Occipital lobe (tissue), 1 donor: ENCODE measurements at regions not wholly inside any gene's neighbourhood (a gene's known extent, or its start where the extent isn't known, plus 50 kb on each side); places are given as distances from the start of the nearest gene placed in this dataset.
"Not testable (repeated sequence)": the region's sequence is repeated elsewhere in the genome, so short reads cannot be mapped to it uniquely, and the experiment has no call there.

Experiments used
- DNase-seq: peaks from one replicate; lab custom pipeline; 2025; lab: John Stamatoyannopoulos, UW

GRCh38 chr9:107815782-107816560 lies 326.4 kb upstream of the KLF4 start:
- no peak for DNase-seq

GRCh38 chr9:107813287-107813686 lies 323.7 kb upstream of the KLF4 start:
- no peak for DNase-seq

- no peak for DNase-seq
These were observed 320.9 kb upstream of the KLF4 start for GRCh38 chr9:107810461-107810961.

GRCh38 chr9:107809871-107810460 lies 320.4 kb upstream of the KLF4 start:
- DNase-seq = no peak

DNA sequence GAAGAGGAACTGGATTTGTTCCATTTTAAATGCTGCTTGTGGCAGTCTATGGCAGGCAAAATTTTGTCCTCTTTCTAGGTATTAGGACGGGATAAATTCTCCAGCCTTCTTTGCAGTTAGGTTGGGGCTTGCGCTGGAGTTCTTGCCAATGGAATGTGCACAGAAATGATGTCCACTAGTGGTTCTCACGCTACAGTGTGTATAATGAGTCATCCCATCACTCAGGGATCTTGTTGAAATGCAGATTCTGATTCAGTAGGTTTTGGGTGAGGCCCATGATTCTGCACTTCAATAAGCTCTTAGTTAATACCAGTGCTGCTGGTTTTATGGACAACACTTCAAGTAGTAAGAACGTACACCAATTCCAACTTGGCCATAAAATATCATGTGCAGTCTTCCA lies 317.6 kb upstream of the KLF4 start:
- DNase-seq = no peak

DNA sequence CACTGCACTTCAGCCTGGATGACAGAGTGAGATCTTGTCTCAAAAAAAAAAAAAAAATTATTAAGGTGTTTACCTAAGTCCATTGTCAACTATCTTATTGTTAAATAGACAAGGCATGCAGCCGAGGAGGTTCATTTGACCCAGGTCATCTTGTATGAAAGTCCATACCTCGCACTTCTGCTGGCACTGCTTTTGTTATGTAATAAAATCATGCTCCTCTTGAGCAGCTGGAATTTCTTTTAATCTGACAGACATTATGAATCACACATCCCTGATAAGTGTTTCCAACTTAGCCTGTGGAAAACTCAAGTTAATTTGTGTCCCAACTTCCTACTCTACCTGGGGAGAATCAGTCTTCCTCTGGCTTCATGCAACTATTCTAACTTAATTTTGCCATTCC lies 315.6 kb upstream of the KLF4 start:
- DNase-seq = no peak

DNA sequence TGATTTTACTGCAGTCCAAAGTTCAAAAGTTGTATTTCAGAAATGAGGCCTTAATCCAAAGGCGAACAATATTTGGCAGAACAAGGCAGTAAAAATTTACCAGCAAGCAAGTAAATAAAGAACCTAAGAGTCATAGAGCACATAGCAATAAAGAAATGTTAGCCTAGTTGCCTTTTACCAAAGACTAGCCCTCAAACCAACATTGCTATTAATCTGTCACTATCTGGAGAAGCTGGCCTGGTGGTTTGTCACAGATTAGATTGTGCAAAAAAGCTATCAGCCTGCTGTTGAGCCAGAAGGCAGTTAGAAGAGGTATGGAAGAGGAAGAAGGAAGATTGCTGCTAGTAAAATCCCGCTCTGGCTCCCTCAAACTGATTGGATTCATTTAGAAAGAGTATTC lies 304.7 kb upstream of the KLF4 start:
- no peak for DNase-seq

DNA sequence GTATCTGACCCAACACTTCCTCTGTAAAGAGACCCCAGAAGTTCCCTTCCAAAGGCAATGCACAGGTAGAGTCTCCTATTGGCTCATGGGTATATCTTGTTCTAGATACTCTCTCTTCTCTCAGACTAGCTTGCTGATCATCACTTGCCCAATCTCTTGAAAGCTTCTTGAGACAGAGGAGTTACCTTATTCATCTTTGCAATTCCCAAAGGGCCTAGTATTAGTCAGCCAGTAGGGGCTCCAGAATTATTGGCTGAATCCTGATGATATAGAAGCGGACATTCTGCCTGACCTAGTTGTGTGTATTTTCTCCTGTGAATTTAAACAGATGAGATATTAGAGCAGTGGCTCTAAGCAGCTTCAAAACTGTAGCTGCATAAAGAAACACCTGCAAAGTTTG lies 304.0 kb upstream of the KLF4 start:
- no peak for DNase-seq

GRCh38 chr9:107792596-107792995 lies 303.0 kb upstream of the KLF4 start:
- DNase-seq = no peak

DNA sequence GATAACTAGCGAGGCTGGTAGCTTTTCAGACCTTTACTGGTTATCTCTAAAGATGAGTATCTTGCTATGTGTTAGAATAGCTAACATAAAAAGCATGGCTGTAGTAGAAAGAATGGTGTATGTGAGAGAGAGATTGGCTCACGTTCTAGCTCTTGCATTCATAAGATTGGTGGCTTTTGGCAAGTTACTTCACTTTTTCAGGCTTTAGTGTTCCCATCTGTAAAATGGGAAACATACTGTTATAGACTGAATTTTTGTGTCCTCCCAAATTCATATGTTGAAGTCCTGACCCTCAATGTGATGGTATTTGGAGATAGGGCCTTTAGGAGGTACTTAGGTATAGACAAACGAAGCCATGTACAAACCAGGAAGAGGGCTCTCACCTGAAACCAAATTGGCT lies 302.4 kb upstream of the KLF4 start:
- DNase-seq = no peak

GRCh38 chr9:107789001-107789700 lies 299.6 kb upstream of the KLF4 start:
- DNase-seq = no peak

DNA sequence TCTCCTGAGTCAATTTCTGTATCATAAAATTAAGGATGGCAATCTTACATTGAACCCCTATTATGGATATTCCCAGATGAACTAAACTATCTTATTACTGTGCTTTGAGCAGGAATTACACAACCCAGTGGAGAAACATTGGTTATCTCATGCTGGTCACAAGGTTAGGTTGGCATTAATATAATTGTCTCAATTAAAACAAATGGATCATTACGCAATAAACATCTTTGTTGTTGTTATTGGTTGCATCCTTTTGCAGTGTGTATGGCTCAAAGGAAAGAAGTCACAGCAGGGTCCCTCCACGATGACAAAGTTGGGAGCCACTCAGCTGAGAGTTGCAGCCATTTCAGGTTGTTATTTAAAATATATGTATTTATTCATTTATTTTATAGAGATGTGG lies 297.0 kb upstream of the KLF4 start:
- no peak for DNase-seq

DNA sequence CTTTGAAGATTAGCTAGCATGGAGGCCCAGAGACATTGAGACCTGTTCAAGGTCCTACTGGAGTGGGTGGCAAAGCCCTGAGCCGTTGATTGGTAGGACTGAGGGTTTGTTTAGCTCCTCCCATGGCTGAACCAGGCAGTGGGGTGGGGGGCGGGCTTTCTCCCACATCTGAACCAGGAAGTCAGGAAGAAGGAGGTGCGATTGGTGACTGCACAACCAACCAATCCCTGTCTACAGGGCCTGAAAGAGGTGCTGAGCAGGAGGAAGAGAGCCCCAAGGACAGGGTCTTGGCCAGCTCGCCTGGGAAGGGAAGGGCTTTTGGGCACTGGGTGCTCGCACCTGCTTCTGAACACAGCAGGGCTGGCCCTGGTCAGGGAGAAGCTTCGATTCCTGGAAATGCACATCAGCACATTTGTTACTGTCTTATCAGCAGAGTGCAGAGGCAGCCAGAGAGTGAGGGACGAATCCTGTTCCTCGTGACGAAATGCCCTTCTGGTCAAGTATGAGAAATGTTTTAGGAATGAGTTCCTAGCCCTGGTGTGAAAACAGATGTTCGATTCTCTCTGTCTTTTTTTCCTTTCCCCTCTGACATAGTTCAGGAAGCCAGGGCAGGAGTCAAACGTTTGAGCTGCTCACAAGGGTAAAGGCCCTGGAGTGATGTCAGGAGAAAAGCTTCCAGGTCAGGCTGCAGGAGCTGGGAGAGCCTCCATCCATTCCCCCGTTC lies 294.8 kb upstream of the KLF4 start:
- no peak for DNase-seq

- no peak for DNase-seq
These were observed 293.2 kb upstream of the KLF4 start for GRCh38 chr9:107782789-107783188.

DNA sequence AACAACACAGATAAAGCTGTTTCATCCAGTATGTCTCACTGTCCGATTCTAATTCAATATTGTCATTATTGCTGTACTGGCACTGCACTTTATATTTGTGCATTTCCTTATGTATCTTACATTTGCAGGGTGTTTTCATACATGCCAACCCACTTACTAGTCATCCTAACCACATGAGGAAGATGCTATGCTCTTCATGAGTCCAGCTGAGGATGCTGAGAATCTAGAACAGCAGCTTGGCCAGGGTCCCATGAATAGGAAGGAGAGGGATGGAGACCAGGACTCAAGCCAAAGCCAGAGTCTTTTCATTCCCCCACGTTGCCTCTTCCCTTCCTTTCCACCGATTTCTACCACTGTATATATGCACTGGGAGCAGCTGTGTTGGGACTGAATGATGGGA lies 292.8 kb upstream of the KLF4 start:
- DNase-seq = no peak

DNA sequence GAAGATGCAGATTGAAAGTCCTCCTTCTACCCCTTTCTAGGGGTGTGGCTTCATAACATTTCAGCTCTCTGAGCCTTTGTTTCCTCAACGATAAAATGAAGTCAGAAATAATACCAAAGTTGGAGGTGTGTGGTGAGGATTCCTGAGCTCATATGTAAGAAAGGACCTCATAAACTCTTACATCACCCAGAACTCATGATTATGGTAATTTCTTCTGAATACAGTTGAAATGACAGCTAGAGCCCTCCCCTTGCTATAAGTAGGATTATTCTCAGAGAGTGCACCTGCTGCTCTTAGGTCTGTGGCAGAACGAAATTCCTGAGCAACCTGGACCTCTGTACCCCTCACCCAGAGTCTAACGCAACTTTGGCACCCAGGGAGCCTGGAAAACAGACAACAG lies 291.4 kb upstream of the KLF4 start:
- no peak for DNase-seq

GRCh38 chr9:107779731-107780130 lies 290.2 kb upstream of the KLF4 start:
- no peak for DNase-seq

GRCh38 chr9:107778661-107779060 lies 289.1 kb upstream of the KLF4 start:
- no peak for DNase-seq

GRCh38 chr9:107774099-107774498 lies 284.5 kb upstream of the KLF4 start:
- not testable (repeated sequence) for DNase-seq

DNA sequence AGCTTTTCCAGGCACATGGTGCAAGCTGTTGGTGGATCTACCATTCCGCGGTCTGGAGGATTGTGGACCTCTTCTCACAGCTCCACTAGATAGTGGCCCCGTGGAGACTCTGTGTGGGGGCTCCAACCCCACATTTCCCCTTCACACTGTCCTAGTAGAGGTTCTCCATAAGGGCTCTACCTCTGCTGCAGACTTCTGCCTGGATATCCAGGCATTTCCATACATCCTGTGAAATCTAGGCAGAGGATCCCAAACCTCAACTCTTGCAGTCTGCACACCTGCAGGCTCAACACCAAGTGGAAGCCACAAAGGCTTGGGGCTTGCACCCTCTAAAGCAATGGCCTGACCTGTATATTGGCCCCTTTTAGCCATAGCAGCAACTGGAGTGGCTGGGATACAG lies 283.4 kb upstream of the KLF4 start:
- DNase-seq = no peak

DNA sequence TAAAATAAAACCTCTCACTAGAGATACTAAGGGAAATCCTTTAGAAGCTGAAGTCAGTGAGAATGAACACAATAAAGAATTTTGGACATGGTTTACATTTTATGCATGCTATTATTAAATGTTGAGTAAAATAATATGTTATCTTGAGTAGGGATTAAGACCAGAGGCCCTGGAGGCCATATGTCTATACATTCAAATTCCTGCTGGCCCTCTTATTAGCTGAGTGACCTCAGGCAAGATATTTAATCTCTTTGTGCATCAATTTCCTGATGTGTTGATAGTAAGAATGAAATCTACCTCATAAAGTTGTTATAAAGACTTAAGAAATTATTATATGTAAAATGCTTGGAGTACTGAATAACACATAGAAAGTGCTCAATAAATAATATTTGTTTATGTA lies 281.1 kb upstream of the KLF4 start:
- no peak for DNase-seq

DNA sequence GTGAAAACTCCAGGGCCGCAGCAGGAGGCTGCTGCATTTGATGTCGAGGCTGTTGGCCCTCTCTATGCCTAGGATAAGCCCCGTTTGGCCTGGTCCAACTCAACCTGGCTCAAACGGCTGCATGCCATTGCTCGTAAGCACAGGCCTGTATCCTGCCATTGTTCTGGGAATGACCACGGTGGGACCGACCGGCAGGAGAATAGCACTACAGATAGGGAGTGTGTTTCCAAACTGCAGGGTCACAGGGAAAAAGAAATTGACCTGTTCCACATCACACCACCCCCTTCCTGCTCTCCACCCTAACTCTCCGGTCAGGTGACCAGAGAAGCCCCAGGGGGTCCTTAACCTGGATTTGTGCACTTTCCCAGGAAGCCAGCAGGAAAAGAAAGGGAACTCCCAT lies 278.7 kb upstream of the KLF4 start:
- no peak for DNase-seq
